Stimulated activated CD8-positive, alpha-beta memory T cell treated with anti-CD3 and anti-CD28 coated beads, Interleukin-15, amount 100 ng/mL, for 1 hour (primary cell): ENCODE measurements at regions not wholly inside any gene's neighbourhood (a gene's known extent, or its start where the extent isn't known, plus 50 kb on each side); places are given as distances from the start of the nearest gene placed in this dataset.

ENCODE experiments used
- DNase-seq: peaks from one replicate; pipeline ENCODE4 v3.0.0-alpha.2; 2020; ENCODE audit warnings: low read depth

DNA sequence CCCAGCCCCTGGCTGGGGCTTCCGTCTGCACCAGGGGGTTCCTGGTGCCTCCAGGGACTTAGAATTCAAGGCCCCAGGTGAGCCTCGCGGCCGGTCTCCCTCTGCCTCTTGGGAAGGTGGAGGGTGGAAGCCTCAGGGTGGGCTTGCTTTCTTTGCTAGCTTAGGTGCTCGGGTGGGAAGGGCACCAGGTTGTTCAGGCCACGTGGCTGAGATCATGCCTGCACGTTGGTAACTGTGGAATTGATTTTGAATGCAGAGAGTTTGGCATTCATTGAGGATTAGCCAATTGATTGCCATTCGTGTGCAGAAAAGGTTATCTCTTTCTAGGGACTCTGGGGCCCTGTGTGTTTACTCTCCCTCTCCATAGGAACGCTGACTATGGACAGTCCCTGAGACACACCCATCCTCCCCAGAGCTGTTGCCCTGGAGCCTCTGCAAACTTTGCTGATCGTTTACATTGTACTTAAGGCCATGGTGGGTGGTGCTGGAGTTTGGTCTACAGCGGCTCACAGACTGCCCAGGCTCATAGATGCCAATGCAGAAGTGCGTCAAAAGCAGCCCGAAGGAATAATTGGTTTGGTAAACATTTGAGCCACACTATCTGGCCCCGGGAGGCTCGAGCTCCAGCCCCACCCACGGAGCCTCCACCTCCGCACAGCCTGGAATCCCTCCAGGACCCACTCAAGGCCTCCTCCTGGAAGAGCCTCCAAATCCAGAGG, 1457.7 kb downstream of the BRD1 start:
- no peak for DNase-seq

DNA sequence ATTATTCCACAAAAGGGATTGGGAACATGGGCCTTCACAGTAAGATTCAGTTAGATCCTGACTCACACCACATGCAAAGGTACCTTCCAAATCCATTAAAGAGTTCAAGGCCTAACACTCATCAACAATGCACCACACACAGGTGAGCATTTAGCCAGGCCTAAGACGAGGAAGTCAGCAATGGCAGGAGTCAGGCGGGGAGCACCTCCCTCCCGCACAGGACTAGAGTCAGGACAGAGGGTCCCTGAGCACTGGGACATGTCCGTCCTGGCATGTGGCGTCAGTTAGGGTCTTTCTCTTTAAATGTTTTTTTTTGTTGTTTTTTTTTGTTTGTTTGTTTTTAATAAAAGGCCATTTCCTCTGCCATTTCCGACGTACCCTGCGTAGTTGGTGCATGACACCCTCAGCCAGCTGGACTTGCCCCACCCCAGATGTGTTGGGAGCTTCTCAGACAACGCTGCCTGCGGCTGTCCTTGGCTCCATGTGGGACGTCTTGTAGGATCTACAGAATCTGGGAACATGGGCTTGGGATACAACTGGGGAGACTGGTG, 1458.6 kb downstream of the BRD1 start:
- DNase-seq = no peak

DNA sequence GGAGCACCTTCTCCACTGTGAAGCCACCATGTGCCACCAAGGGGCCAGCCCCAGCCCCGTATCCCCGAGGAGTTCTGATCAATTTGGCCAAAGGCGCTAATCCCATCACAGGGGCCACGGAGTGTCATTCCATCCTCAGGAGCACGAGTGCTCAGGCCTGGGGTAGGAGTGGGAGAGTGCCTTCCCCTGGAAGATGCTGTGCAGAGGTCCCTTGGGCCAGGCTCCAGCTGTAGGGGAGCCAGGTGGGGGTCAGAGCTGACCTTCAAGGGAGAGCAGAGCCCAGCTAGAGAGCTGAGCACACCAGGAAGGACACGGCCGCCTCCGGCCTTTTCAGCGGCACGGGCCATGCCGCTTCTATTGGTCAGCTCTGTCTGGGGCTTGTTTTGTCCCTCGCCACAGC, 1459.9 kb downstream of the BRD1 start:
- DNase-seq = no peak

DNA sequence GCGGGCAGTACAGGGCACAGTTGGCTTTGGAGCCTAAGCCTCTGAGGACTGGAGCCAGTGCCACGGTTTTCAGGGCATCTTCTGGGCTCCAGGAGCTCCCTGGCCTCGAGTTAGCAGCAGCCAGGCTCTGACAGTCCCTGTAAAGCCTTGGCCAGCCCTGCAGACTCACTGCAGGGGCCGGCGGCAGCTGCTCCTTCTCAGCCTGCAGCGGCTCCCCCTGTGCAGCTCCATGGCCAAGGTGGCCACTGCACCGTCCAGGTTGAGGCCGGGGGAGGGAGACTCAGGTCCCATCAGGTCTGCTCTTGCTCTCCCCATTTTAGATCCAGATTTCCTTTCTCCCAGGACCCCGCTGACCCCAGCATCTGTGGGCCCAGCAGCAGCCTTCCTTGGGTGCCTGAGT, 1461.1 kb downstream of the BRD1 start:
- DNase-seq = no peak

DNA sequence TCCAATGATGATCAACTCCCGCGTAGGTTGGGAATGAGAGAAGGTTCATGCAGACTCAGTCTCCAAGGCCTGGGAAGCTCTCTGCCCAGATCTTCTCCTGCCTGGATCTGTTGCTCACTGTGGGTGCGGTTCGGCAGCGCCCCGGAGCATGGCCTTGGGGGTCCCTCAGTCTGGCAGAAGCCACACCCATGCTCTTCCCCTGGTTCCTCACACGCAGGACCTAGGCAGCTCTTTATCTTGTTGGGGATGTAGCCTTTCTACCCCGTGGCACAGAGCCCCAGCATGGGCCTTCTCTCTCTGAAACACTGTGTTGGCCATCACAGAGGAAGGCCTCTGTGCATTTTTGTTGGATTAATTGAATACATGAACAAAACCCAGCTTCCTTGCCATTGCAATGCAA, 1461.6 kb downstream of the BRD1 start:
- no peak for DNase-seq

DNA sequence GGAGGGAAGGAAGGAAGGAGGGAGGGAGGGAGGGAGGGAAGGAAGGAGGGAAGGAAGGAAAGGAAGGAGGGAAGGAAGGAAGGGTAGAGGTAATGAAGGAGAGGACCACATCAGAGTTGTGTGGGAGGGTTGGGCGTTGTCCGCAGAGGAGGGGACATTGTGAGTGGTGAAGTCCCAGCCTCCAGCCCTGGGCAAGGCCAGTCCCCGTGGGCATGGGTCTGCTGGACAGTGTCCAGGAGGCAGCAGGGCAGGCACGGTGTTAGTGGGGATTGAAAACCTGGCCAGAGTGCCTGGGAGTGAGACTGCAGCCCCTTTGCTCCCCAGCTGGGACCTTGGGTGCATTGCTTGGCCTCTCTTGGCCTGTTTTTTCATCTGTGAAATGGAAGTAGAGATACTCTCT, 1462.3 kb downstream of the BRD1 start:
- DNase-seq = no peak

DNA sequence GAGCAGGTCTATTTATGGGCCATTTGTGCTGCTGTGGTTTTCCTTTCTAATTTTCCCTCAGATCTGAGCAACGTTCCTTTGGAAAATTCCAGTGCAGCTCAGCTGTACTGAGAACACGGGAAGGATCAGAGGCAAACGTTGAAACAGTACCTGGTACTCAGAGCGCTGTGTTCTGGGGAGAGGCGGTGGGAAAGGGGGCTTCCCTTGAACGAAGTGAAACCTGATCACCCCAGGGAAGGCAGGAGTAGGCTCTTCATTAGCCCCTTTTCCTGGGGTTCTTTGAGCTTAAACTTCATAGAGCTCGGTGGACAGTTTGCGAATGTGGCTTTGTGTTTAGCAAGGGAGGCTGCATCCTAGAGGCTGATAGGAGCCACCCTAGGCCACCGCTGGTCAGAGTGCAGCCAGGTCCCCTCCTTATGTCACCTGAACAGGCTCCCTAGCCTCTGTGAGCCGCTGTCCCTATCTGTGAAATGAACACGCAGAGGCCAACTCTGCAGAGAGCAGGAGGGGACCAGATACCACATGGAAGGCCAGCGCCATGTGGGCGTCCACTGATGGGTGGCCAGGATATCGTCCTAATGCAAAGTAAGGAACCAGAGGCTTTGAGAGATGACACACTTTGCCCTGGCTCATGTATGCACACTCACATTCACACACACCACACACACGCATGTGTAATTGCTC, 1464.8 kb downstream of the BRD1 start:
- no peak for DNase-seq

DNA sequence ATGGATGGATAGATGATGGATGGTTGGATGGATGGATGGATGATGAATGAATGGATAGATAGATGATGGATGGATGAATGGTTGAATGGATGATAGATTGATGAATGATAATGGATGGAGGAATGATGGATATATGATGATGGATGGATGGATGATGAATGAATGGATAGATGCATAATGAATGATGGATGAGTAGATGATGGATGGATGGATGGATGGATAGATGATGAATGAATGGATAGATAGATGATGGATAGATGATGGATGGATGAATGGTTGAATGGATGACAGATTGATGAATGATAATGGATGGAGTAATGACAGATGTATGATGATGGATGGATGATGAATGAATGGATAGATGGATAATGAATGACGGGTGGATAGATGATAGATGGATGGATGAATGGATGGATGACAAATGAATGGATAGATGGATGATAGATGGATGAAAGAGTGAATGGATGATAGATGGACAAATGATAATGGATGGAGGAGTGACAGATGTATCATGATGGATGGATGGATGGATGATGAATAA, 1466.5 kb downstream of the BRD1 start:
- DNase-seq = no peak

DNA sequence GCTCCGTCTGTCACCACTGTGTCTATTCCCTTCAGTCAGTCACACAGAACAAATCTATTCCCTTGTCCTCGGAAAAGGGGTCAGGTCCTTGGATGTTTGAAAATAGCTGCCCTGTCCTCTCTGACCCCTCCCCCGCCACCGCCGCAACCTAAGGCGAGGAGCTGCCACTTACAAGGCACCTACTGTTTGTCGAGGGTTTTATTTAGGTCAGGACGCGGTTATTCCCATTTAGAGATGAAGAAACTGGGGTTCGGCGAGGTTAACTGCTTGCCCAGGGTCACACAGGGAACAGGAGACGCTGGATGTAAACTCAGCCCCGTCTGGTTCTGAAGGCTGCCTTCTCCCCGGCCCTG, 1468.1 kb downstream of the BRD1 start:
- DNase-seq = no peak

DNA sequence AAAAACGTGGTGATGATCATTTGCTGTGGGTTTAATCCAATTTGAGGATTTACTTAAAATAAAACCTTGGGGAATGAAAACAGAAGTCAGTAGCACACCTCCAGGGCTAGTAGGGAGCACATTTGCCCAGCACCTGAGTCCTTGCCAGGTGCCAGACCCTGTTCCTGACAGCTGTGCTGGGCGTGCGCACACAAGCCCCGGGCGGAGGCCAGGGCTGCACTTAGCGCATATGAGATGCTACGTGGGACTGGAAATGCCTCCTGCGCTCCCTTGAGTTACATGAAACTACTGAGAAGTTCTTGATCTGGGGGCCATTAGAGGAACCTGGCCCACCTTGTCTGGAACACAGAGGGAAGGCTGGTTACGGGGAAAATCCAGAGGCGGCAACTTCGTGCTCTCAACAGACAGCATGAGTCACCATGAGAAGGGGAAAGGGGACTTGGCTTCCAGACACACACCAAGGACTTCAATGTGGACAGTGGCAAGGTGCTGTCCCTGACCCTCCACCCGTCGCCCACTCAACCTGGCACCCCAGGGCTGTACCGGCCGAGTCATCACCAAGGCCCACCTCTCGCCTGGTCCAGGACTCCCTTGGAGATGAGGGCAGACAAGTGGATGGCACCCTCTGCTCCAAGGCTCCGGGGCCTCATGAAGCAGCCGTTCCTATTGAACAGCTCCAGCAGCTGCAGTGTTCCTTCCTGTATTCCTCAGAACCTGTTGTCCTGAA, 1468.6 kb downstream of the BRD1 start:
- no peak for DNase-seq

DNA sequence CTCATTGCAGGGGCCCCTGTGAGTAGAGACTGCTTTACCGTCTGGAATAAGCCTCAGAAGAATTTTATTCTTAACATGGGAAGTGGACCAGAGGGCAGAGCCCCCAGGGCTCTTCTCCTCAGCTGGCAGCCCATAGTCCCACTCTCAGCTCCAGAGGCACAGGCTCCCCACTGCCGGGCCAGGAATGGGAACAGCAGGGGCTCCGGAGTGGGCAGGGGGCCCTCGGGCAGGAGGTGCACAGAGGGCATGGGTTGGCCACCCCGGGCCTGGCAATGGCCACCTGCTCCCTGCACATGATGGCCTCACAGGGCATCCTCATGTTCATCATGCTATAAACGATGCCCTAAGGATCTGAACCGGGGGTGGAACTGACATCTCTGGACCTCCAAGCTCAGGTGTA, 1469.7 kb downstream of the BRD1 start:
- DNase-seq = no peak

DNA sequence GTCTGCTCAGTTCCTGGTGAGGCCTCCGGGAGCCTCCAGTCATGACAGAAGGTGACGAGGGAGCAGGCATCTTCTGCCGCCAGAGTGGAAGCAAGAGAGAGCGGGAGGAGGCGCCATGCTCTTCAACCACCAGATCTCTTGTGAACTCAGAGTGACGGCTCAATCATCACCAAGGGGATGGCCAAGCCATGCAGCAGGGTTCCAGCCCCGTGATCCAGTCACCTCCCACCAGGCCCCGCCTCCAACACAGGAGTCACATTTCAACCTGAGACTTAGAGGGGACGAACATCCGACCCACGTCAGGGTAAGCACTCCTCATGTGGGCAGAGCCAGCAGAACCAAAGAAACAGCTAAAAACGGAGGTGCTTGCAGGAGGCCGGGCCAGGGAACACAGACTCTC, 1470.5 kb downstream of the BRD1 start:
- DNase-seq = no peak

DNA sequence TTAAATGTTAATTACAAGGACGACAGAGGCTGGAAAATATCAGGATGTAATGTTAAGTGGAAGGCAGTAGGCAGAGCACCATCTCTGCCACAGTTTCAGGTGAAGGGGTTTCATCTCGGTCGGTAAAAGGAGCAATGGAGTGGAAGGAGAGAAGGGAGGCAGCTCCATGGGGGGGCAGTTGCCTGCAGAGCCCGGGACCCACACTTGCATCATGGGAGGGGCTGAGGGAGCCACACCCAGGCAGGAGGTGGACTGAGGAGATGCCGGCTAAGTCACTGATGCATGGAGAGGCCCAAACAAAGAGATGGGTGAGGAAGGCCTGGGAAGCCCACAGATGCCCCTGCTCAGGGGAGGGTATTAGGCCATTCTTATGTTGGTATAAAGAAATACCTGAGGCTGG, 1470.9 kb downstream of the BRD1 start:
- DNase-seq = no peak

DNA sequence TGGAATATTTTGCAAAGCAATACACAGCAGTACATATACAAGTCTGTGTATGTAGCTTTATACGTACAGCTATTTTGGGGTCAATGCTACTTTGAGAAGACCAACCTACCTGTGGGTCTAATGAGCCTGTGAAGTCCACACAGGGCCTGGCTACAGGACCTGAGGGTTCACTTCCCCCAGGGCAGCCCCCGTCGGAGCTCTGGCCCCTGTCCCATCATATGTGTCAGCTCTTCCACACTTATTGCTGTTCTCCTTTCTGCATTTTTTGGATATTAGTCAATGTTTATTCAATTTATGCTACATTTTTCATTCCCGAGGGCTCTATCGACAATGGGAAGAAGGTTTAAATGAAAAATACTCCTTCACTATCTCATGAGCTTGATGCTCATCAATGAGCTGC, 1473.6 kb downstream of the BRD1 start:
- DNase-seq = no peak

DNA sequence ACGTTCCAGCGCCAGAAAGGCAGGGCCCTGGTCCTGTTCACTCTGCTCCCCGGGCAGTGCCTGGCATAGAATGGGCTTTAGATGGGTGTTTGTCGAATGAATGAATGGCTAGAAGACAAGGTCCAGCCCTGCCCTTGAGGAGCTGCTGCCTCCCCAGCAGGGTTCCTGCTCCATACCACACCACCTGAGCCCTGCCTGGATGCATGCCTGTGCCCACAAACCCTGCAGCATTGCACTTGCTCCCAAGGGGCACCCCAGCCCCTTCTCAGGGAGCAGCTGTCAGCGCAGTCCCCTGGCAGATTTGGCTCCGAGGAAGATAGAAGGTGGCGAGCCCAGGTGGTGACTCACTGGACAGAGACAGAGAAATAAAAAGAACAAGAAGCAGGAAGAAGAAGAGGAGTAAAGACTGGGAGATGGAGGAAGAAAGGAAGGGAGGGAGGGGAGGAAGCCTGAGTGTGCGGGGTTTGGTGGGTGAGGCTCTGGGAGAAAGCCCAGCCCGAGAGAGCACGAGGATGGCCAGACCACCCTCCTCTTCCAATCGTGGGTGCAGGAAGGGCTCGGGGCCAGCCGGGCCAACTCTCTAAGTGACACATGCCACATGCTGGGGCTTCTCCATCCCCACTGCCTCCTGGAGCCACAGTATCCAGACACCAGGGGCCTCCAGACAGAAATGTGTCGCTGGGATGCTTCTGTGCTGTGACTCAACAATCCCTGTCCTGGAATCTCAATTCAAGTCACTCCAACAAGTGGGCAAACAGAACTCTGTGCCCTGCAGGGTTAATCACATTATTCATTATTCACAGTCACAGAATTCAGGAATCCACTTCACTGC, 1474.3 kb downstream of the BRD1 start:
- DNase-seq = no peak

DNA sequence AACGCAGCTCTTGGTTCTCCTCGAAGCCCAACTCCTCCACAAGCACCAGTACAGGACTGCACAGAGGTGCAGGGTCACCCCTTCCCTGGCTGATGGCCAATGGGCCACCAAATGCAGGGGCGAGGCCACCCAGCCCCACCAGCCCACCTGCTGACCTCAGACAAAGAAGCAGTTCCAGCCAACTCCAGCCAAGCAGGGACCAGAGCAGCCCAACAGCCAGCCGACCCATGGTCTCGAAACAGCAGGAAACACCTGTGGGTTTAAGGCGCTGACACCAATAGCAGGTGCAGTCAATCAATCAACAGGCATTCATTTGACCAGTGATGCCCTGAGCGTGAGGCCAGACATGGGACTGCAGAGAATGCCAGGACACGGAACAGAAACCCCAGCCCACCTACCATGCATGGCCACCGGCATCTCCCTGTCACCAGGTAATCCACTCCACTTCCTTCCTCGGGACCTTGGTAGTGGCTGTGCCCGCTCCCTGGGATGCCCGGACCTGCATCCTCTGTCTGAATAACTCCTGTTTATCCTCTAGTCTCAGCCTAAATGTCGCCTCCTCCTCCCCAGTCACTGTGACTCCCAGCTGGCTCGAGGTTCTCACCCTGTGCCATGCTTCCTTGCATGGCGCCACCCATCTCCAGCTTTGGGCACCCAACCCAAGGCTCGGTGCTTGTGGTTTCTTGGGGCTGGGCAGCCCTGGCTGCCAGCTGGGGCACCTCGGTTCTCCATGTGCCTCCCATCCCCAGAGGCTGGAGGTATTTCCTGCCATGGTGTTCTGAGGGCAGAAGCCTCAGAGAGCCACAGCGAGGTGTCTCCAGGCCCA, 1475.4 kb downstream of the BRD1 start:
- no peak for DNase-seq

DNA sequence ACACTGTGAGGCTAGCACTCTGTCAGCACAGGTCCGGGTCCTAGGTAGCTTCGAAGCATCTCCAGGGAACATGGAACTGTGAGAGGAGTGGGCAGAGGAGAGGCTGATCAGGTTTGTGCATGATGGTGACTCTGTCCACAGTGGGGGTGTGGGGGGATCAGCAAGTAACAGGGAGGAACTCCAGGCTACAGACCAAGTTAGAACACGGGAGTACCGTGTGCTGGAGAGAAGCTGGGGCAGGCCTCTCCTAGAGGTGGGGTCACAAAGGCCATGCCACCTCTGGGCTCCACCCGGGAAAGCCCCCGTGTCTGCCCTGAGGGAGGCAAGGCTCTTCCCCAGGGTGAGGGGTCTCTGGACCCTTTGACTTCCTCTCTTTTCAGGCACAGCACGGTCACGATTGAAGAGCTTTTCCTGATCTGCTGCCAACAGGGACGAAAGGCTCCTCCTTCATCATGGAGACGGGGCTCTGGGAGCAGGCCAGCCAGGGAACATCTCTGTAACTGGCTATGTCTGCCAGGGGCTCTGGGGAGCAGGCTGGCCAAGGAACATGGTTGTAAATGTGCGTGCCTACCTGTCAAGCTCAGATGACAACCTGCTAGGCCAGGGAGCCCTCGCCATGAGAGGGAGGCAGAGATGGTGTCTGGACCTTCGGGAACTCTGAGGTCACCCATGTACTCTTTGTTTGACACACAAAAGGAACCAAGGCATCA, 1476.1 kb downstream of the BRD1 start:
- no peak for DNase-seq

DNA sequence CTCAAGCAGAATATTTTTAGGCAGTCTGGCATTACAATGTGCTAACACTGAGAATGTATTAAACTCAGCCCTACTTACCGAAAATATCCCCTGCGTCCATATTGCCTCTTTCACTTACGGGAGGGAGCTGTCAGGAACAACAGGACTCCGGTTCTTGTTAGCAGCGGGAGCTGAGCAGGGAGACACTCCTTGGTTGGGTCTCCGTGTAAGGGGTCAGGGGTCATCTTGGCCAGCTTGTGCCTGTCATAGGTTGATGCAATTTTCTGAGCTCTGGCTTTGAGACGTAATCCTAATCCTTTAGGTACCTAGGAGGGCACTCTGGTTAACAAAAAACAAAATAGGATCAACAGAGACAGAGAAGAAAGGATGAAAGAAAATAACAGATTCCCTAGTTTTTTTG, 1477.2 kb downstream of the BRD1 start:
- no peak for DNase-seq

DNA sequence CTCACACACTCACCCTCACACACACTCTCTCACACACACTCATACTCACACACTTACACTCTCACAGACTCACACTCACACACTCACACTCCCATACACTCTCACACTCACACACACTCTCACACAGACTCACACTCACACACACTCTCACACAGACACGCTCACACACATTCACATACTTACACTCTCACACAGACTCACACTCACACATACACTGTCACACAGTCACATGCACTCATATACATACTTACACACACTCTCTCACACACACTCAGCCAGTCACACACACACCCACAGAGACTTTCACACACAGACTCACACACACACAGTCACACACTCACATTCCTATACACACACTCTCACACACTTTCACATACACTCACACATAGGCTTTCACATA, 1478.8 kb downstream of the BRD1 start:
- DNase-seq = no peak

DNA sequence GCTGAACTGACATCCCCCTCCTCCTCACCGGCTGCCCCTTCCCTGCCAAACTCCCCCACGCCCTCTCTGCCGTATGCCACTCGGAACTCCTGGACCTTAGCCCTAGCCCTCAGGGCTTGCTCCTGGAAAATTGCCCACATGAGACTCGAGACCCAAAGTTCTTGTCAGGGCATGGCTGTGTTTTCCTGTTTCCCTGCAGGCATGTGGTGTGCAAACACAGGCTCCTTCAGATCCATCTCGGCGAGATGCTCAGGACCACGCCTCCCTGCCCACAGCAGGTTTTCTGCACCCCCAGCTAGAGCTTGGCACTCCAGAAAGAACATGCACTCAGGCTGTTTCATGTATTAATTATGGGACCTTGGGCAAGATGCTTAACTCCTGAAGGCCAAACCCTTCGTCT, 1480.4 kb downstream of the BRD1 start:
- no peak for DNase-seq
